H9 (cell line): ENCODE measurements at regions not wholly inside any gene's neighbourhood (a gene's known extent, or its start where the extent isn't known, plus 50 kb on each side); places are given as distances from the start of the nearest gene placed in this dataset.

ENCODE experiments used
- DNase-seq: peaks from one replicate; pipeline ENCODE4 v3.0.0-alpha.2; 2017
- H2AFZ ChIP-seq: one replicate; pipeline ENCODE4 v1.6.1; 2013; ENCODE audit warnings: mild to moderate bottlenecking, low read length, control low read depth, moderate library complexity
- H2AK5ac ChIP-seq: 2 replicates; pipeline ENCODE4 v1.6.1; 2013; ENCODE audit warnings: low read length, control low read depth, mixed read lengths; ENCODE audit not compliant: insufficient read length
- H2BK120ac ChIP-seq: one replicate; pipeline ENCODE4 v1.6.1; 2013; ENCODE audit warnings: low read depth, mild to moderate bottlenecking, low read length, control low read depth, inconsistent platforms; ENCODE audit not compliant: poor library complexity, severe bottlenecking
- H2BK12ac ChIP-seq: 2 replicates; pipeline ENCODE4 v1.6.1; 2013; ENCODE audit warnings: low read length, control low read depth, mixed read lengths, low read depth; ENCODE audit not compliant: insufficient read length
- H2BK15ac ChIP-seq: 2 replicates; pipeline ENCODE4 v1.6.1; 2013; ENCODE audit warnings: low read depth, low read length, control low read depth
- H2BK20ac ChIP-seq: one replicate; pipeline ENCODE4 v1.6.1; 2013; ENCODE audit warnings: low read depth, mild to moderate bottlenecking, low read length, control low read depth, inconsistent platforms; ENCODE audit not compliant: poor library complexity, severe bottlenecking
- H2BK5ac ChIP-seq: 2 replicates; pipeline ENCODE4 v1.6.1; 2013; ENCODE audit warnings: low read length, control low read depth, mixed read lengths; ENCODE audit not compliant: insufficient read length
- H3K14ac ChIP-seq: 2 replicates; pipeline ENCODE4 v1.6.1; 2013; ENCODE audit warnings: low read length, control low read depth; ENCODE audit not compliant: insufficient read depth
- H3K18ac ChIP-seq: 2 replicates; pipeline ENCODE4 v1.6.1; 2013; ENCODE audit warnings: low read depth, mild to moderate bottlenecking, mixed read lengths, low read length, control low read depth; ENCODE audit not compliant: insufficient read length
- H3K23ac ChIP-seq: 2 replicates; pipeline ENCODE4 v1.6.1; 2013; ENCODE audit warnings: low read length, control low read depth, mixed read lengths, low read depth; ENCODE audit not compliant: insufficient read length
- H3K23me2 ChIP-seq: 2 replicates; pipeline ENCODE4 v1.6.1; 2013; ENCODE audit warnings: low read depth, mild to moderate bottlenecking, mixed read lengths, low read length, control low read depth; ENCODE audit not compliant: insufficient read length, poor library complexity, severe bottlenecking
- H3K27ac ChIP-seq: 2 replicates; pipeline ENCODE4 v1.5.1; 2013; ENCODE audit warnings: low read length, control low read depth, mixed read lengths, low read depth; ENCODE audit not compliant: insufficient read length
- H3K27me3 ChIP-seq: 2 replicates; pipeline ENCODE4 v1.6.1; 2013; ENCODE audit warnings: low read length, control low read depth, inconsistent platforms; ENCODE audit not compliant: insufficient read depth
- H3K4ac ChIP-seq: 2 replicates; pipeline ENCODE4 v1.6.1; 2013; ENCODE audit warnings: low read depth, mild to moderate bottlenecking, control low read depth, inconsistent platforms, low read length, moderate library complexity
- H3K4me1 ChIP-seq: 2 replicates; pipeline ENCODE4 v1.6.1; 2013; ENCODE audit warnings: low read length, control low read depth, inconsistent platforms; ENCODE audit not compliant: insufficient read depth
- H3K4me2 ChIP-seq: 2 replicates; pipeline ENCODE4 v1.6.1; 2013; ENCODE audit warnings: low read length, control low read depth, mixed read lengths; ENCODE audit not compliant: insufficient read length, insufficient read depth
- H3K56ac ChIP-seq: 2 replicates; pipeline ENCODE4 v1.6.1; 2013; ENCODE audit warnings: low read depth, mild to moderate bottlenecking, mixed read lengths, low read length, control low read depth; ENCODE audit not compliant: insufficient read length
- H3K79me1 ChIP-seq: 2 replicates; pipeline ENCODE4 v1.6.1; 2013; ENCODE audit warnings: low read depth, mild to moderate bottlenecking, moderate library complexity, low read length, control low read depth, inconsistent platforms; ENCODE audit not compliant: insufficient read depth, poor library complexity, severe bottlenecking
- H3K79me2 ChIP-seq: 2 replicates; pipeline ENCODE4 v1.6.1; 2013; ENCODE audit warnings: low read length, control low read depth, inconsistent platforms; ENCODE audit not compliant: insufficient read depth
- H3K9ac ChIP-seq: 2 replicates; pipeline ENCODE4 v1.6.1; 2013; ENCODE audit warnings: low read length, control low read depth, mixed read lengths; ENCODE audit not compliant: insufficient read length; ENCODE audit errors: extremely low read depth
- H3K9me3 ChIP-seq: one replicate; pipeline ENCODE4 v1.6.1; 2013; ENCODE audit warnings: low read depth, low read length, inconsistent platforms; ENCODE audit not compliant: control insufficient read depth
- H3T11ph ChIP-seq: one replicate; pipeline ENCODE4 v1.6.1; 2013; ENCODE audit warnings: mild to moderate bottlenecking, low read length, control low read depth, inconsistent platforms
- H4K20me1 ChIP-seq: one replicate; pipeline ENCODE4 v1.6.1; 2013; ENCODE audit not compliant: control insufficient read depth, insufficient read length, insufficient read depth
- H4K5ac ChIP-seq: 2 replicates; pipeline ENCODE4 v1.6.1; 2013; ENCODE audit warnings: low read depth, mild to moderate bottlenecking, mixed read lengths, low read length, control low read depth; ENCODE audit not compliant: insufficient read length
- H4K8ac ChIP-seq: replicated peaks from 2 replicates; pipeline ENCODE4 v1.6.1; 2013; ENCODE audit warnings: low read length, control low read depth, mixed read lengths, low read depth; ENCODE audit not compliant: insufficient read length
- H4K91ac ChIP-seq: 2 replicates; pipeline ENCODE4 v1.6.1; 2013; ENCODE audit warnings: low read depth, mild to moderate bottlenecking, moderate library complexity, mixed read lengths, low read length, control low read depth; ENCODE audit not compliant: insufficient read length
- H3K27ac Mint-ChIP-seq, 3 experiments: 2 replicates in 2 of 3; 3 replicates in 1 of 3; pipeline ENCODE4 v1.8.0; 2020 to 2021; ENCODE audit warnings: mixed read lengths in 3 of 3, mild to moderate bottlenecking in 1 of 3, moderate library complexity in 1 of 3
- H3K27me3 Mint-ChIP-seq: 2 replicates; pipeline ENCODE4 v1.8.0; 2021; ENCODE audit warnings: low read depth, mild to moderate bottlenecking, moderate library complexity, mixed read lengths
- H3K36me3 Mint-ChIP-seq, 3 experiments: 2 replicates in 2 of 3; 3 replicates in 1 of 3; pipeline ENCODE4 v1.8.0; 2020 to 2021; ENCODE audit warnings: low read depth in 3 of 3, mixed read lengths in 3 of 3; ENCODE audit not compliant: insufficient read depth in 1 of 3
- H3K4me1 Mint-ChIP-seq, 2 experiments: 2 replicates each; pipeline ENCODE4 v1.8.0; 2020; ENCODE audit warnings: mixed read lengths in 2 of 2
- H3K4me3 Mint-ChIP-seq, 2 experiments: 2 replicates in 1 of 2; 3 replicates in 1 of 2; pipeline ENCODE4 v1.8.0; 2020 to 2021; ENCODE audit warnings: mild to moderate bottlenecking in 2 of 2, mixed read lengths in 2 of 2, moderate library complexity in 1 of 2
- H3K9me3 Mint-ChIP-seq, 2 experiments: 2 replicates in 1 of 2; 3 replicates in 1 of 2; pipeline ENCODE4 v1.8.0; 2020; ENCODE audit warnings: mild to moderate bottlenecking in 2 of 2, mixed read lengths in 2 of 2, moderate library complexity in 1 of 2
- WGBS: extraction: QIAGEN DNeasy Blood & Tissue Kit; methylation state at CpG from one replicate; pipeline ENCODE4 v1.1.7; 2013; ENCODE audit warnings: missing lambda C conversion rate, low lambda C conversion rate, mixed read lengths; ENCODE audit not compliant: insufficient read length; ENCODE audit errors: extremely low coverage; 5-methylcytosine and 5-hydroxymethylcytosine counted together
- TF ChIP-seq, protein P1 (sequence below): fragments of 200-600 bp; sonication (generic); conservative IDR thresholded peaks from 3 replicates; pipeline ENCODE4 v1.8.0; 2021; ENCODE audit warnings: antibody characterized with exemption, mild to moderate bottlenecking

DNA sequence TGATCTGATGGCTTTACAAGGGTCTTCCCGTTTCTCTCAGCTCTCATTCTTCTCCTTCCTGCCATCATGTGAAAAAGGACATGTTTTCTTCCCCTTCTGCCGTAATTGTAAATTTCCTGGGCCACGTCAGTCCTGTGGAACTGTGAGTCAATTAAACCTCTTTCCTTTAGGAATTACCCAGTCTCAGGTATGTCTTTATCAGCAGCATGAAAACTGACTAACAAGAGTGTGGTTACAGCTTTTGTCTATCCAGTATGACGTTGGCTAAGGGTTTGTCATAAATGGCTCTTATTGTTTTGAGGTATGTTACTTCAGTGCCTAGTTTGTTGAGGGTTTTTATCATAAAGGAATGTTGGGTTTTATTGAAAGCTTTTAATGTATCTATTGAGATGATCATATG is 501.6 kb downstream of the CAAP1 start:
- Mint-ChIP-seq H3K27ac (no peak overlapping the region), H3K9me3 (peaks cover 33% of the 10 kb centered on the region in 2 experiments), H3K4me1 (no peaks in the 10 kb centered on the region), H3K4me3 (no peak overlapping the region), H3K36me3 (peaks cover 14 to 26% (median 21%) of the 10 kb centered on the region in 3 experiments; a peak in 6 of 7 replicates), H3K27me3 (no peaks in the 10 kb centered on the region)
- Histone ChIP-seq H2AK5ac (no peak overlapping the region), H3K4me2 (no peak overlapping the region), H3K27me3 (no peaks in the 10 kb centered on the region), H3T11ph (no peak overlapping the region), H3K14ac (no peak overlapping the region), H3K9me3 (no peaks in the 10 kb centered on the region), H2BK120ac (no peak overlapping the region), H3K23ac (no peak overlapping the region), H3K18ac (no peak overlapping the region), H2BK12ac (no peak overlapping the region), H2BK15ac (no peak overlapping the region), H4K5ac (no peak overlapping the region), H3K4ac (no peak overlapping the region), H2AFZ (no peak overlapping the region), H4K91ac (no peak overlapping the region), H3K27ac (no peak overlapping the region), H2BK5ac (no peak overlapping the region), H3K79me1 (no peaks in the 10 kb centered on the region), H2BK20ac (no peak overlapping the region), H3K23me2 (no peaks in the 10 kb centered on the region), H4K8ac (no peak overlapping the region), H4K20me1 (no peaks in the 10 kb centered on the region), H3K56ac (no peak overlapping the region), H3K79me2 (no peaks in the 10 kb centered on the region), H3K4me1 (no peaks in the 10 kb centered on the region), H3K9ac (no peak overlapping the region)
- no CpG with 5 or more reads among the region's 4 CpGs for WGBS
- TF ChIP-seq, protein P1, sequence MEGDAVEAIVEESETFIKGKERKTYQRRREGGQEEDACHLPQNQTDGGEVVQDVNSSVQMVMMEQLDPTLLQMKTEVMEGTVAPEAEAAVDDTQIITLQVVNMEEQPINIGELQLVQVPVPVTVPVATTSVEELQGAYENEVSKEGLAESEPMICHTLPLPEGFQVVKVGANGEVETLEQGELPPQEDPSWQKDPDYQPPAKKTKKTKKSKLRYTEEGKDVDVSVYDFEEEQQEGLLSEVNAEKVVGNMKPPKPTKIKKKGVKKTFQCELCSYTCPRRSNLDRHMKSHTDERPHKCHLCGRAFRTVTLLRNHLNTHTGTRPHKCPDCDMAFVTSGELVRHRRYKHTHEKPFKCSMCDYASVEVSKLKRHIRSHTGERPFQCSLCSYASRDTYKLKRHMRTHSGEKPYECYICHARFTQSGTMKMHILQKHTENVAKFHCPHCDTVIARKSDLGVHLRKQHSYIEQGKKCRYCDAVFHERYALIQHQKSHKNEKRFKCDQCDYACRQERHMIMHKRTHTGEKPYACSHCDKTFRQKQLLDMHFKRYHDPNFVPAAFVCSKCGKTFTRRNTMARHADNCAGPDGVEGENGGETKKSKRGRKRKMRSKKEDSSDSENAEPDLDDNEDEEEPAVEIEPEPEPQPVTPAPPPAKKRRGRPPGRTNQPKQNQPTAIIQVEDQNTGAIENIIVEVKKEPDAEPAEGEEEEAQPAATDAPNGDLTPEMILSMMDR = no peak
- no peak for DNase-seq
